ENCODE measurements at regions not wholly inside any gene's neighbourhood (a gene's known extent, or its start where the extent isn't known, plus 50 kb on each side); places are given as distances from the start of the nearest gene placed in this dataset.
"Not testable (repeated sequence)": the region's sequence is repeated elsewhere in the genome, so short reads cannot be mapped to it uniquely, and the experiment has no call there.

GRCh38 chr1:221473411-221473810 is 268.5 kb downstream of the DUSP10 start:
- DNase-seq = no peak

GRCh38 chr1:221477252-221477651 is 264.6 kb downstream of the DUSP10 start:
- DNase-seq = no peak

DNA sequence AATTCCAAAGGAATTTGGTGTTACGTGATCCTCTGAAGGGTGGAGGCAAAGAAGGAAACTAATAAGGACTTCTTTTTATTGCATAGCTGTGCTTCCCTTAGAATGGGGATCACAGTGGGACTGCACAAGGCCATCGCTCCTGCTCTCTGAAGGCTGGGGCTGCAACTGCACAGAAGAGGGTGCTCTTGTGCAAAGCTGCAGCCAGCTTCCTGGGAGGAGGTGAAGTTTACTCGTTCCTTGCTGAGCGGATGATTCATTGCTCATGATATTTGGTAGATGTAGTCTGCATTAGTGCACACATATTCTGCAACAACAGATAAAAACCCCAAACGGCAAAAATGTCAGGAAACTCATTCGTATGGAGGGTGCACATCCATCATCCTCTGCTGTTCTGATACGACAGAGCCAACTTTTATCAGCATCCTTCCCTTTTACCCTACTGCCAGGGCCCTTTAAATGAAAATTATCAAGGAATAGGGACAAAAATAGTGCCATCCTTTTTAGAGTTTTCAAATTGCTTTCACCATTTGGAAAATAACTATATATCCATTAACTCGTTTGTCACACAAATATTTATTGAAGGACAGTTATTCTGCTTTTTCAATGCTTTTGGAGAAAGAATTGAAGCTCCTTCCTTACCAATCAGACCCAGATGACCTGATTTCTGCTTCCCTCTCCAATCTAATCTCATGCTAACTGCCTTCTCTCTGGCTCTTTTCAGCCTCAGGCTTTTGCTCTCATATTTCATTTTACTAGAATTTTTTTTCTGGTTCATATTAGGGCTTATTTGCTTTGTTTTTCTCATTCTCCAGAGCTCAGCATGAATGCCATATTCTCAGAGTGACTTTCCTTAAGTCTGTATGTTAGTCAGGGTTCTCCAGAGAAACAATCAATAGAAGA is 263.6 kb downstream of the DUSP10 start:
- peak; percentile 76 for DNase-seq

DNA sequence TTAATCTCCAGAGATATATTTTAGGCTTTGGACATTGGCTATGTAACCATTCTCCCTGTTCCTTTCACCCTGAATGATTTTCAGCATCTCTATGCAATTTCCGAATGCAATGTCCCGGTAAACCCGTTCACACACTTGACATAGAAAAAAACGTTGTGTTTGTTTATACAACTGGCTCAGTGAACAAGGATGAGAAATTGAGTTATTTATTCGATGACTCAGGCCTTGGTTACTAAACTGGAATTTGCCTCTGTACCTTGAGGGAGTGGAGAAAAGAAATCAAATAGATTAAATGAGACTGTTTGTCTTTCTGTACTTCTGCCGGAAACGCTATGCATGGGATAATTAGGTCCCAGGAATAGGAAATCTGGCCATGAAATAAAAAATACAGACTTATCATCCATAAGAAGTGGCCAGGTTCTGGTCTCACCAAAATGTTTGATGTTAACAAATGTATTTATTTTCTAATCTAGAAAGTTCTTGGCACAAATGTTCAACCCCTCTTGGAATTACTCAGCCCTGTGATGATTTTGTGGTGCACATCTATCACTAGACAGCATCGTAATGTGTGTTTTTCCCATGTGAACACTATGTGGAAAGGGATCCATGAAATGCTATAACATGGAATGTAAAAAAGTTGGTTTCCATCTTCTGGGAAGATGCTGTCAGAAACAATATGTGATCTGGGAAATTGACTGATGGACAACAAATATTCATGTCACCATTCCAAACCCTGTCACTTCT is 253.9 kb downstream of the DUSP10 start:
- no peak for DNase-seq

- no peak for DNase-seq
These were observed 253.3 kb downstream of the DUSP10 start for GRCh38 chr1:221488550-221488949.

GRCh38 chr1:221494670-221495069 is 247.2 kb downstream of the DUSP10 start:
- peak; percentile 47 for DNase-seq

GRCh38 chr1:221497046-221497445 is 244.8 kb downstream of the DUSP10 start:
- peak; percentile 19 for DNase-seq

DNA sequence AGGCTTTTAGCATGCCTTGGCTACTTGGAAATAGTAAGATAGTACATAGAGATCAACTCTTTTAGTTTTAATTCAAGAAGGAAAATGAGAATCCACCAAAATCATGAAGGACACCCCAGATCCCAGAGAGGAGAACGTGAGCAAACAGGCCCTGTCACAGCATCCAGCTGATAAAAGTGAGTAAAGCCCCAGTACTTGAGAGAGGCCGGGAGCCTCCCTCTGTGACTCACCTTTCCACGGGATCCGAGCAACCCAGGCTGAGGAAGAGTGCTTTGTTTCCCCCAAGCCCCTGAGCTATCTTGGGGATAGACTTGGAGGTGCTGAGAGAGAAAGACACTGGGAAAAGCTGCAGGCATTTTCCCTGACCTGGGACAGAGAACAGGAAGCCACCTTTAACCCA is 238.6 kb downstream of the DUSP10 start:
- no peak for DNase-seq

GRCh38 chr1:221509575-221510355 is 232.1 kb downstream of the DUSP10 start:
- no peak for DNase-seq

DNA sequence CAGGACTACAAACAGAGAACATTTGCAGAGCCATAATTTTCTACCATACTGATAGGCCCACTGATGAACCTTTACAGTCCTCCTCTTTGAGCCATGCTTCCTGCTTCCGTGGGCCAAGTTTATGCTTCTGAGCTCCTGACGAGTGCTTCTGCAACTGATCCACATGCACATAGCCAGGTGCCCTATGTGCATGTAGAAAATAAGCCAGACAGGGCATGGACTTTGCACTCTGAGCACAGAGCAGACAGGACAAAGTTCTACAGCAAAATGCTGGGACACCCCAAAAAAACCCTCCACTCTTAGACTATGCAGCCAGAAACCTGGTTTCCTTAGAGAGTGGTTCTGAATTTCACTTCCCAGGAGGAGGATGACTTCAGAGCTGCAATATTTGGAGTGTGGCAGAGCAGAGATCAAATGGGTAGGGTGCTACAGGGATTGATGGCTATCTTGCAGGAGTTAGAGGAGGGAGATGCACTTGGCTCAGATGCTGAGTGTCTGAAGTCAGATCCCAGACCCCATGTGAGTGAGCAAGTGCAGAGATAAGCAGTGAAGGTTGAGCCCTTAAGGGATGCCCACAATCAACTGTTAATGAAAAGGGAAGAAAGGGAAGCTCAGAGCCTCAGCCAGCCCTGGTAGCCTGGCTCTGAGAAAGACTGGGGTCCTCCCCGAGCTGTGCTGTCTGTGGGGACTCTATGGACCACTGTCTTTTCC is 230.9 kb downstream of the DUSP10 start:
- DNase-seq = no peak

GRCh38 chr1:221511797-221512196 is 230.1 kb downstream of the DUSP10 start:
- DNase-seq = no peak

GRCh38 chr1:221514806-221515205 is 227.1 kb downstream of the DUSP10 start:
- no peak for DNase-seq

- DNase-seq = no peak
These were observed 226.4 kb downstream of the DUSP10 start for GRCh38 chr1:221515496-221515895.

DNA sequence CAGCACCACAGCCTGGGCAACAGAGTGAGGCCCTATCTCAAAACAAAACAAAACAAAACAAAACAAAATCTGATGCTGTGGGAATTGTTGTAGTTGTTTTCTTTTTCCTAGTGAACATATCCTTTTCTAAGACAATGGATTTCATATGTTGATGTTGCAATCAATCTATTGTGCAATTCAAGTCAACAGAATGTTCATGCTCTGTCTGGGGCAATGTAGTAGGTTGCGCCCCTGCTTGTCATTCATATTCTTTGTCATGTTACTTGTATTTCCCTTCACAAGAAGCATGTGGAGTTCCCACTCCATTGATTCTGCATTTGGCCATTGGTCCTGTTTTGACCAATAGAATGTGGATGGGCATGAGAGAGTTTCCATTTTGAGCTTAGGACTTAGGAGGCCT is 223.9 kb downstream of the DUSP10 start:
- no peak for DNase-seq

- no peak for DNase-seq
These were observed 221.6 kb downstream of the DUSP10 start for GRCh38 chr1:221520250-221520649.

DNA sequence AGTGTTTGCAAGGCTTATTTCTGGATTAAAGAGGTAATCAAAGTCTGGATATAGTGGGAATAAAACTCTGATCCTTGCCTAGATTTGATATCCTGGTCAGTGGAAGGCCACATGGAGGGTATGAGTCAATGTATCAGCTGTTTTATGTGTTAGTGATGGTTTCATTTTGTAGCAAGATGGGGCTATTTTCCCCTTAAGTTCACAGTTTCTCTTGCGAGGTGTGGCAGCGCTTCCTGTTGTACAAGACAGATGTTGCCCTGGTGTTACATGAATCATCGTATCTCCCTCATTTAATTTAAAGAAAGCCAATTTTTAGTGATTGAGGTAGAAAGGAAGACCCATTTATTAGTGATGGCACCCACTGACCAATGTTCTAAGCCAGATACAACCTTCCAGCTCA is 220.2 kb downstream of the DUSP10 start:
- no peak for DNase-seq

- DNase-seq = no peak
These were observed 219.4 kb downstream of the DUSP10 start for GRCh38 chr1:221522529-221522940.

DNA sequence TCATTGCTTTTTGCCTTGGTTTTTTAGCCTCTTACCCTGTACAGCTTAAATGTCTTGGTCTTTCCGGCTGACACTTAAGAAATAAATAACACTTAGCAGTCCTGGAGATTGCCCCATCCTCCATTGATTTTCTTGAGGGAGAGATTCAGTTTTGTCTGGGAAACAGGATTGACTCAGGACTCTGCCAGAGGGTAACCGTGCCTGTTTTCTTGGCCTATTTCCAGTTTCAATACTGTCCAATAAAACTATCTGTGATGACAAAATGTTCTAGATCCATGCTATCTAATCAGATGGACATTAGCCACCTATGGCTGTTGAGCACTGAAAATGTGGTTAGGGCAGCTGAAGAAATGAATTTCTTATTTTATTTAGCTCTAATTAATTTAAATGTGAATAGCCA is 216.1 kb downstream of the DUSP10 start:
- no peak for DNase-seq

- DNase-seq = no peak
These were observed 214.6 kb downstream of the DUSP10 start for GRCh38 chr1:221527302-221527701.

- DNase-seq = no peak
These were observed 213.8 kb downstream of the DUSP10 start for GRCh38 chr1:221527886-221528624.

DNA sequence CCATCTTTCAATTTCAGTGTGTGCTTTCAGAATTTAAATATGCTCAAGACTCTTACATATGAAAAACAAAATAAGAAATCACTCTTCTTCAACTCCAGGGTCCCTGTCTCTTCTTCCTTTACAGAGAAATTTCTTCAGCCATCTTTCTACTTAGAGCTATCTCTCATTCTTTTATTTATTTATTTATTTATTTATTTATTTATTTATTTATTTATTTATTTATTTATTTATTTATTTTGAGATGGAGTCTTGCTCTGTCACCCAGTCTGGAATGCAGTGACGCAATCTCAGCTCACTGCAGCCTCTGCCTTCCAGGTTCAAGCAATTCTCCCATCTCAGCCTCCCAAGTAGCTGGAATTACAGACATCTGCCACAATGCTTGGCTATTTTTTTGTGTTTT is 211.7 kb downstream of the DUSP10 start:
- not testable (repeated sequence) for DNase-seq
